ENCODE measurements at regions not wholly inside any gene's neighbourhood (a gene's known extent, or its start where the extent isn't known, plus 50 kb on each side); places are given as distances from the start of the nearest gene placed in this dataset.
A peak's percentile ranks its signal among the peaks of the same experiment; 100 is the strongest.

DNA sequence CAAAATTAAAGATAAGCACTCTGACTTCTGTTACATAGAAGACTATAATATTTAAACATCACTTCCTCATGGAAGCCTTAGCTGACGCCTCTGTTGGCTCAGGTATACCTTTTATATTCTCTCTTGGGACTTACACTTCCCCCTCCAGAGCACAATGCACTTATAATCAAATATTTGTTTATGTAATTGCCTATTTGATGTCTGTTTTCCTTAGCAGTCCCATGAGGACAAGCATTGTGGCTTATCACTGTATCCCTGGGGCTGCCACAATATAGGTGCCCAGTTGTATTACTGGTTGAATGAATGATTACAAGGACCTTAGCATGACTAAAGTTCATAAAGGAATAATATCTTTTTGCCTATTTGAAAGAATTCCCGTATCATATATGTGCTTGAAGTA lies 186.7 kb upstream of the VGLL2 start:
- no peak for DNase-seq

DNA sequence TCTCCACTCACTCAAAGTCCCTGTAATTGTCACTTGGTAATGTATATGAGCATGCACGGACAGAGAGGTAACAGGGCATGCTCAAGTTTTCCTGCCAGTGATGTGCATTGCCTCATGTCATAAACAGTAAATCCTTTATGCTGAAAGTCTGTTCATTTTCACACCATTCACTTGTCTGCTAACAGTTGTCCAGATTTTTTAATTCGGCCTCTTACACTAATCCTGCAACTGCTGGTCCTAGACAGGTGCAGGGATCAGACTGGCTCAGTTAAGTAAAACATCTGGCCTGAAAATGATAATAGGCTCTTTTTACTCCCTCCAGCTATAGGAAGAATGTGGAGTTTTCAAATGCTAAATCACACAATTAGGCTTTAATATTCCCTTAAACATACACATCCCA lies 185.4 kb upstream of the VGLL2 start:
- DNase-seq, result no peak

DNA sequence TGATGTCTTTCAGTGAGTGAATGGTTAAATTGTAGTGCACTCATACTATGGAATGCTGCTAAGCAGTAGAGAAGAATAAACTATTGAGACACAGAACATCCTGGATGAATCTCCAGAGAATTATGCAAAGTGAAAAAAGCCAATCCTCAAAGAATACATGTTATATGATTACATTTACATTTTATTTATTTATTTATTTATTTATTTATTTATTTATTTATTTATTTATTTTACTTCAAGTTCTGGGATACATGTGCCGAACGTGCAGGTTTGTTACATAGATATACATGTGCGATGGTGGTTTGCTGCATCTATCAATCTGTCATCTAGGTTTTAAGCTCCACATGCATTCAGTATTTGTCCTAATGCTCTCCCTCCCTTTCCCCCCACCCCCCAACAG lies 175.8 kb upstream of the VGLL2 start:
- no peak for DNase-seq

DNA sequence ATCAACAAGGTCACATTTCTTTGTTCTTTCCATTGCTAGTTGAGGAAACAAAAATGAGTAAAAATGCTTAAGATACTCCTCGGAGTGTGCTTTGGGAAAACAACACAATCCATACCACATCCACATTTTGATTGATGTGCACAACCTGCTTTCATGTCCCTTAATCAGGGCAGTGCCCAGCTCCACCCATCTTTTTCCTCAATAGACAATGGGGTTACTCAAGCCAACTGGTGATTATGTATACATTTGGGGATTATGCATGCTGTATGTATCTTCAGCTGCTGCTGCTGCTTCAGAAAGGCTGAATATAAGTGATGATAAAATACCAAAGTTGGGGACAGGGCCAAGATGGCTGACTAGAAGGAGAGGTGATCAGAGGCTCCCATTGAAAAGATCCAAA lies 155.2 kb upstream of the VGLL2 start:
- DNase-seq, result no peak

DNA sequence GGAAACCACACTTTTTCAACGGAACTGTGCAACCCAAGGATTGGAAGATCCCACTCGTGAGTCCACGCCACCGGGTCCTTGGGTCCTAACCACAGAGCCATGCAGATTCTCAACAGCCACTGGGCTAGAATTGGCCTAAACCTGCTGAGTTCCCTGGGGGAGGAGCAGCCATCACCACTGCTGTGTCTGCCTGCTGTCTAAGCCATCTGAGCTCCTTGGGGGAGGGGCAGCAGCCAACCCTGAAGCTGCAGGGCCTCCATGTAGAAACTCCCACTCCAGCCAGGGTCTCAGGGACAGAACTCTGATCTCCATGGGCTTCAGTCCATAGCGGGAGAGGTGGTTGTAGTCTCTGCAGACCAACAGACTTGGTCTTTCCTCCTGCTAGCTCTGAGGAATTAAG lies 154.6 kb upstream of the VGLL2 start:
- DNase-seq, result no peak

DNA sequence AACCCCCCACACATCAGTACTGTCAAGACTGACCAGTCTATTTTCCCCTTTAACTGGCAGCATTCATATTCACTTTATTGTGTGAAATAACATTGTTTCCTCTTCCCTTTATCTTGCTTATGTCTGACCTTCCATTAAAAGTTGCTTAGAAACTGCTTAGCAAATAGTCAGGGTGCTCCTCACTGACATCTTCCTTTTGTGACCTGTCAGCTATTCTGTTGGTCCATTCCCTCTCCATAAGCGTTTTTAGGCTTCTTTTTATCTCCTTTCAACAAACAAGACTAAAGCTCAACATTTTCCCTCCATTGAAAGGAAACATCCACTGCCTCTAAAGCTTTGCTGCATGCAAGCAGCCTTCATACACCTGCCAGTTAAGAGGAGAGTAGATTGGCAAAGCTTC lies 147.7 kb upstream of the VGLL2 start:
- no peak for DNase-seq

DNA sequence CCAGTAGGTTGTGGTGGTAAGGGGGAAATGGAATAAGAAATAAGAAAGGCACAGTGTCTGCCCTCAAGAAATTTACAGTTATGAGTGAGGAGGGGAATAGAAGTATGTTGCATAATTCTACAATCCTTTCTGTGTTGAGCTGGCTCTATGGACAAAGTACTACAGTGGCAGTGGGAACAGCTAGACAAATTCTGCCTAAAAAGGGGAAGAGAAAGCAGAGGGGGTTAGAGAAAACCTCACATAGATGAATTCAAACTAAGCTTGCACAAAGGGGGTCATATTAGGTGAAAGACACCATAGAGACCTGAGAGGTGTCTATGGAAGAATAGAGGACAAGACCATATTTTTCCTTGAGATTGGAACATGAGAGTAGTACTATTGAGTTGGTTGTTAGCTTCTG lies 146.9 kb upstream of the VGLL2 start:
- DNase-seq, result no peak

DNA sequence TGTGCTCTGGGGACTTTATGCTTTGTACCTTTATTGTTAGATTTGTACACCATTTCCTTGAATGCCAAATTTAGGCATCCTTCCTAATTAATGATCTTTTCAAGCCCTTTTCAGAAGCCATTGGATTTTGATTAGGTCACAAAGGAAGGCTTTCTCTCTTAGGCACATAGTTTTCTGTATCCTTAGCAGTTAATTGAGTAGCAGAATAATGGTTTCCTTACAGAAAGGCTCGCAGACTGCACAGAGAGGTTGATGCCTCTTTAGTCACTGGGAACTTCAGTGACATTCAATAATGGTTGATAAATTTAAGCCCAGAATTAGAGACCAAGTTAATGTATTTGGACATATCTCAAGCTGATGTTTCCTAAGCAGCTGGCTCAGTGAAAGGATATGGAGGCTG lies 139.1 kb upstream of the VGLL2 start:
- no peak for DNase-seq

DNA sequence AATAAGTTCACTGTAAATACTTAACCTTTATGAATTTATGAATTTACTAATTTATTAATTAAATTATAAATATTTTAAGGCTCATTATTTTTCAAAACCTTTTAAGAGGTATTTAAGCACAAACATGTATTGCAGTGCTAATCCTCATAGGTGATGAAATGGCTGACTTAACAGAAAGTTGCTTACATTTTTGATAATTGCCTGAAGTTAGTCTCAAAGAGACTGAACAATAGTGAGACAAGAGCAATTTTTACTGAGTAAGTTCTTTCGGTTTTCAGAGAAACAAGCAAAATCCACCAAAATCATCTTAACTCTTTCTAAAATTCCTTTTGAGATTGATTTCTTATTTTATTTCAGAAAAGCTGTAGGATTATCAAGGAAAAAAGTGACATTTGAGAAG lies 137.3 kb upstream of the VGLL2 start:
- no peak for DNase-seq

DNA sequence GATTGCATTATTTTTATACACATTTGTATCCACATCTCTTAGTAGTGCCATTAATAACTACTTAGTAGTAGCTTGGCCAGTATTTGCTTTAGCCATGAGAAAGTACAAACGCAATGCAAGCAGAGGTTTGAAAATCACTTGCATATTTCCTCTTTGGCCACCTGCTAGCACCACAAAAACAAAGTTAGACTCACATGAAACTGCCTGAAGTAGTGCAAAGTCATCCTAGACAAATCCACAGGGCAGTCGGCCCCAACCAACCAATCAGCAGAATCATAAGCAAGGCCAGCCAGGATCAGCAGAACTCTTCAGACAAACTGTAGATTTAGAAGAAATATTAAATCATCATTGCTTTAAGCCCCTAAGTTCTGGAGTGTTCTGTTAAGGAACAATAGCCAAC lies 135.2 kb upstream of the VGLL2 start:
- no peak for DNase-seq

DNA sequence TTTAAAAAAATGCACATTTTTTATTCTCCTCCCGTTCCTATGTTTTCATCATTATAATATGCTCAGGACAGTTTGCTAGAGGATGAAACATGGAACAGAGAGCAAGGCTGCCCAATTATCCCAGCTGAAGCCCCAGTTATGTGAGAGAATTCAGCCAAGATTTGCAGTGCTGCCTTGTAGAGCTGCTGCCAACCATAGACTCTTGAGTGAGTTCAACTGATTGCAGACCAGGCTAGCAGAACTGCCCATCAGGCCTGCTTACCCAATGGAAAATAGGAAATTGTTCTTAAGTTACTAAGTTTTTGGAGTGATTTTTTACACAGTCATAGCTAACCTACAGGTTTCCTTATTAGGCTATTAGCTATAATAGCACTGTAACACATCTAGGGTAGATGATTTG lies 128.7 kb upstream of the VGLL2 start:
- DNase-seq, result no peak

DNA sequence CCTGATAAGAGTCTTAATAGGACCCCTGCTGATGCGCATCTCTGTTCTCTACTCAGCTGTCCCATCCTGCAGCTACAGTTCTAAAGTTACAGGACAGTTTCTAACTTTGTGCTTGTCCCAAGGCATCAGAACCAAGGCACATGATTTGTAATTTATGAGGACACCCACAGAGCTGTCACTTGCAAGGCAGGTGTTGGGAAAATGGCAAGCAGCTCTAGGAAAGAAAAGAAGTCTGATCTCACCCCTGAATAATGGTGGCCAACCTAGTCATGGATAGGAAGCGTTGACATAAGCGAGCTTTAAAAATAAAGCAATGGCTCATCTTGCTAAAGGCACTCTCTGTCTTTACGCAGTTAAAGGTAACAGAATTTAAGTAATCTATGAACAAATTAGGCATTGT lies 127.6 kb upstream of the VGLL2 start:
- no peak for DNase-seq

DNA sequence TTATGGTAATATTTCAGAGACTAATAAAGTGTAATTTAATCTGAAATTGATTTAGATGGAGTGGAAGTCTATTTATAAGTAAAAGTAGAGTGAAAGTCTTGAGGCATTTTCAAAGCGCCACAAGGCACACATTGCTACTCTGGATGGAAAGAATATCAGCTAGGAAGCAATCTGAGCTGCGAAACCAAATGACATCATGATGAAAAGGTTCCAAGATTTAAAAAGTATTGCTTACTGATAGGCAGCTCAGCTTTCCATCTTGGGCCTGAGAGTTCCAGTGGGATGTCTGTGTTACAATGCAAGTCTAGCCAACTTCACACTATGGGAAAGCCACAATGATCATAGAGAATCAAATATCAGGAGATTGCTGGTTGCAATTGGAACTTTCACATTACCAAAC lies 126.9 kb upstream of the VGLL2 start:
- DNase-seq, result no peak

DNA sequence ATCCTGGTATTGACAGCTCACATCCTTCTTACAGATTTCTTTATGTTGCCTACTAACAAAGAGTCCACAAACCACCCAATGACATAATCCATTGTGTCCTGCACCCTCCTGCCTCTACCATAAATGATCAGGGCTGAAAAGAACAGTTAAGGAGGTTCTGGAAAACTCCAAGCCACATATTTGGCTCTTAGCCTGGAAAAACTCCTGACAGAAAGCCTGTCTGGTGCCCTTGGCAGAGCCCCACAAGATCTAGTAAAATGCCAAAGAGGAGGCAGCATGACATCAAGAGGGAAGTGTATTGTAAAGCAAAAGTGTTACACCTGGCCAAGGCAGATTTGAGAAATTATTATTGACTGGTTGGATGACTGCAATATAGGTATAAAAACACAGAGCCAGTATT lies 126.4 kb upstream of the VGLL2 start:
- no peak for DNase-seq

DNA sequence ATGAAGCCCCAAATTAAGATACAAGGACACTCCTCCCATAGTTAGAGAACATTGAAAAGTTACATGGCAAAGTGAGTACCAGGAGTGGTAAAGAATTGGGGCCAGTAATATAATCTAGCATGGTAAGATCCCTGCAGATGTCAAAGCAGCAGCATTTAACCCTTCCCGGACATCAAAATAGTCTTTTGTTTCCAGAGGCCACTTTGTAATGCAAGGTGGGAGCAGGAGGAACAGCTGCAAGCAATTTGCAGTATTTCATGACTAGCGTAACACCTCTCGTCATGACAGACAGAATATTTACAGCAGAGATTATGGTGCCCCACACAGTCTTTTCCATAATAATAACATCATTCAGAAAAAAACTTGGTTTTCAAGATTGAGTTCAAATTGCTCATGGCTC lies 123.2 kb upstream of the VGLL2 start:
- DNase-seq, result no peak

DNA sequence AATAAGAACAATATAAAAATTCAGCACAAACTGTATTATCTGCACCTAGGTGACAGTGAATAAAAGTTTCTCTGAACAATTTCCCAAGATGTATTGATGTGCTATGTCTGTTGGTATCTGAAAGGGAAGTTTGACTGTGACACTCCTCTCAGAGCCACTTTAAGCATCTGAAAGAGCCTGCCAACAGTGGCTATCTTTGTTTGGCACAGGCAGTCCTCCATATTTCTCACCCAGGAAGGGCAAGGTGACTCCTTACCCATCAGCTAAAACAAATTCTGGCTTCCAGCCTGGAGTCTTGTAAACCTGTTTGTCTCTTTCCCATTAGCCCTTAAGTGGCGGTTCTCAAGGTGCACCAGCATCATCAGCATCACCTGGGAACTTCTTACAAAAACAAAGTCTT lies 122.4 kb upstream of the VGLL2 start:
- DNase-seq, result no peak

DNA sequence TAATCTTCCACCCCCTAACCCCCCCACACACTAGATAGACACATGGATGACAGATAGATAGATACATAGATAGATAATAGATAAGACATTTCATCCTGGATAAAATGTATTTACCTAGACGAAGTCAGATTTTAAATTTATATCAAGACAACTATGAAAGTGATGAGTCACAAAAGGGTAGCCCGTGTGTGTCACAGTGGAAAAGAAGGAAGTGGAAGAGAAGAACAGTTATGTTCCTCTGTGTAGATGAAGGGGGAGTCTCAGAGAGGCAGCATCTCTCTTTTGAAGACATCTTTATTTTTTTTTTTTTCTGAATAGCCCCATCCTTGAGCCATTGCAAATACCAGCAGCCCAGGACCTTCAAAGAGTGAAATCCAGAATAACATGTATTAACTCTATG lies 121.7 kb upstream of the VGLL2 start:
- no peak for DNase-seq

DNA sequence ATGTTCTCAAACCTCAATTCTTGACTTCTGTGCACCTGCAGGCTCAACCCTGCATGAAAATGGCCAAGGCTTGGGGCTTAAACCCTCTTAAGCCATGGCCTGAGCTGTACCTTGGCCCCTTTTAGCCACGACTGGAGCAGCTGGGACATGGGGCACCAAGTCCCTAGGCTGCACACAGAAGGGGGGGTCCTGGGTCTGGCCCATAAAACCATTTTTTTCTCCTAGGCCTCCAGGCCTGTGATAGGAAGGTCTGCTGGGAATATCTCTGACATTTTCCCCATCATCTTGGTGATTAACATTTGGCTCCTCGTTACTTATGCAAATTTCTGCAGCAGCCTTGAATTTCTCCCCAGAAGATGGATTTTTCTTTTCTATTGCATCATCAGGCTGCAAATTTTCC lies 119.4 kb upstream of the VGLL2 start:
- DNase-seq, result no peak

DNA sequence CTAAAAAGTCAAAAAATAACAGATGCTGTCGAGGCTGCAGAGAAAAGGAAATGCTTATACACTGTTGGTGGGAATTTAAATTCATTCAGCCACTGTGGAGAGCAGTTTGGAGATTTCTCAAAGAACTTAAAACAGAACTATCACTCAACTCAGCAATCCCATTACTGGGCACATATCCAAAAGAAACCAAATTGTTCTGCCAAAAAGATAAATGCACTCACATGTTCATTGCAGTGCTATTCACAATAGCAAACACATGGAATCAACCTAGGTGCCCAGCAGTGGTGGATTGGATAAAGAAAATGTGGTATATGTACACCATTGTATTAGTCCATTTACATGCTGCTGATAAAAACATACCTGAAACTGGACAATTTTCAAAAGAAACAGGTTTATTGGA lies 116.0 kb upstream of the VGLL2 start:
- DNase-seq, result no peak

DNA sequence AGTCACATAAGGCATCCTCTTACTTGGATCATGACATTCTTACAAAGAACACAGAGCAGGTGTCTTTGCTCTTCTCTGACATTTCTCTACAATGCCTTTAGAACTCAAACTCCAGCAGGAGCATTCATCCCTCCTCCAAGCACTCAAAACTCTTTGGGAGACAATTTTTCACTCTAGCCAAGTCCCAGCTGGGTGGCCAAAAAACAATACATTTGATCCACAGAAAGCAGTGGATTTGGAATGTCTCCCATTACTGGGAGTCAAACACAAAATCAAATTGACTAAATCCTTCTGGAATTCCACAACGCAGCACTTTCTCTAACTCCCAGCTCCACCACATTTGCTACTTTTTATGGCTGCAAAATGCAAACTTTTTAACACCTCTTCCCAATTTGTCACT lies 108.6 kb upstream of the VGLL2 start:
- DNase-seq, result no peak

DNA sequence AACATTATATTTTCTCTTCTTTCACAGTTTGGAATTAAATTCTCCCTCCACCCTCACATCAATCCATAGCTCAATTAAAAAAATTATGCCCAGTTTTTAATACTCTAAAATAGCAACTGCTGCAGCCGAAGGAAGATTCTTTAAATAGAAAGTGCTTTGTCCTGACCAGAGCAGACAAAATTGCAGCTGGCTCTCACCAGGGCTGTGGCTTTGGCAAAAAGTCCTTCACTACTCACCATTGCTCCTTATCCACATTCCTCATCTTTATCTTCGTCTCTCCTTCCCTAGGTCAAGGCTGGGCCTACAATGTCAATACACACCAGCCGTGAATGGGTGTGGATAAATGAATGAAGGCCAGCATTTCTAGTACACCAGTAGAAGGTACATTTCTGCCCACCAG lies 107.9 kb upstream of the VGLL2 start:
- no peak for DNase-seq

DNA sequence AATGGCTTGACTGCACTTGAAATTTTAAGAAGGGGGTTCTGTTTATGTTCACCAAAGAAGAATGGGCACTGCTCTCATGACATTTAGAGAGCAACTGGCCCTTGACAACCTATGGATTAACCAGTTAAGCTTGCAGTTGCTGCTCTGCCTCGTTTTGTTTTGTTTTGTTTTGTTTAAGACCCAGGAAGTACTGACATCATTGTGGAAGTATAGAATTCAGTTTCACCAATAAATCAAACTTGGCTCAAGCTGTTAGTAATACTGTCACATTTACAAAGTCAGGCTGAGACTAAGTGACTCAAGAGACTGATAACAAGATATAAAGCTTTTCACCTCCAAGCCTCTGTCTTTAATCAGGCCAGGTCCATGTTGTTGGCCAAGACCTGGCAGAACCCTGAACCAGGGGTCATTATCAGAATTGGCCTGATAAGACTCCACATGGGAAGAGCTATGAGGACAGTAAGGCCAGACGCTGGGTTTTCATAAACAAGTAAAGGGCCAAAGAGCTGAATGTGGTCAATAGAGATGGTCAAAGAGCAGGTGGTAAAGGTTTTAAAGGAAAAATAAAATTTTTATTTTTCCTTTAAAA lies 99.4 kb upstream of the VGLL2 start:
- no peak for DNase-seq

DNA sequence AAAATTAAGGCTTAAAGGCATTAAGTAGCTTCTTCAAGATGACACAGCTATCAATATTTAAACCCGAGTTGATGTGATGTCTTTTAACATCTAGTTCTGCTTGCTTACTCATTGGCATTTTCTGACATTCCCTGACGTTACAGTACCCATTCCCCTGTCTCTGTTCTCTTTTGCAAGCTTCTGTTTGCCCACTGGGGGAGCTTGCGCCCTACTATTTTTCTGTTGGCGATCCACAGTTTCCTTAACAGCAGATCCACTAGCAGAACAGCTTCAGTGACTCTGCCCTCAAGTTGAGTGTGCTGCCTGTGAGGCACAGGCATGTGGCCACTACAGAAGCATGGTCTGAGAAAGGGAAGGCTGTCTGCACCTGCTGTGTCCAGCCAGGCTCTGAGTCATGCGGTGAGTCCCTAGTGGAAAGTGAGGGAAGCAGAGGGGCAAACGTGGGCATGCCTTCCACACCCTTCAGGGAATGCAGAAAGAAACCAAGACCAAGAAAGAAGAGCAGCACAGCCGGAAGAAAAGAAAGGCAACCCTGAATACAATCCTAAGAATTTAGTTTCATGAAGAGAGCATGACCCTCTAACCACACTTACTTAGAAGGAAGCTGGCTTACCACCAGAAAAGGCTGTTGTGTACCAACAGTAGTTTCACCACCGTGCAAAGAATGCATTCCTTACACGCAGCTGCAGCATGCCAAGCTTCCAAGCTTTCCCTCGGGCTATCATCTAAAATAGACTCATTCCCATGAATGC lies 97.7 kb upstream of the VGLL2 start:
- DNase-seq, result peak; percentile 14

DNA sequence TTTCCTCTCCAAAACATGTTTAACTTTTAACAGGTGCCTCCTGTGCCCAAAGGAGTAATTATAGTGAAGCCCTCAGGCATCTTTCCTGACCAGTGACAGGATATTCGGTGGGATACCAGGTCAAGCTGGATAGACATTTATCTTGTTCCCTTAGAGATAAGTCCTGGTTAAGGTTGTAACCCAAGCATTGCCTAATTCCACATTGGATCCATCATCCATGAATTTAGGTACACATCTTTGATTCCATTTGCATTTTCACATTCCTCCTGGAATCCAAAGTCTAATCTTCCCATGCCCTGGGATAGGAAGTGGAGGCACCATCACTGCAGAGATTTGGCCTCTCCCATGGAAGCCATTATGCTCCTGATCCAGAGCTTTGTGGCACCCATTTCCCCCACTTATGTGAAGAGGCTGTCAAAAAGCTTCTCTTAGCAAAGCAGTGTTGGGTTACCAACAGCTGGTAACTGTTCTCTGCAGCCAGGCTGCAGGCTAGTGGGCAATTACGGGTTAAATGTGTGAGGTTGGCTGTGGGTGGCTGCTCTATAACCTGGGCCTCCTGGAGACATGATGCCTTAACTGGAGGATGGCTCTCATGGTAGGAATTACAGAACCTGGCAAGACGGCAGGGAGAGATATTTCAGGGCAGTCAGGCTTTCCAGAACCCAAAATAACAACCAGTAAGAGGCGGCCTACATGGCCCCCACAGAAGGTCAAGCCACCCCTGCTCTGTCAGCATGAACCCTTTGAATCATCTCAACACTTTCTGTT lies 96.9 kb upstream of the VGLL2 start:
- DNase-seq, result peak; percentile 3
